SK-N-MC (cell line): ENCODE measurements at regions not wholly inside any gene's neighbourhood (a gene's known extent, or its start where the extent isn't known, plus 50 kb on each side); places are given as distances from the start of the nearest gene placed in this dataset.
A peak's percentile ranks its signal among the peaks of the same experiment; 100 is the strongest.

Experiments used
- DNase-seq: peaks from one replicate; pipeline ENCODE4 v3.0.0-alpha.2; 2011; ENCODE audit warnings: low read depth, low spot score
- H3K27ac ChIP-seq: fragments of 200-600 bp; sonication (generic); 2 replicates; pipeline ENCODE4 v1.5.1; 2016; ENCODE audit warnings: mixed run types
- H3K36me3 ChIP-seq: fragments of 200-600 bp; sonication (generic); 2 replicates; pipeline ENCODE4 v1.6.1; 2017; ENCODE audit warnings: antibody characterized with exemption, low read length, mixed read lengths; ENCODE audit not compliant: insufficient read depth
- H3K4me3 ChIP-seq: fragments of 200-600 bp; sonication (generic); 2 replicates; pipeline ENCODE4 v1.5.1; 2016
- H3K9ac ChIP-seq: fragments of 200-600 bp; sonication (generic); 2 replicates; pipeline ENCODE4 v1.8.0; 2017; ENCODE audit warnings: mixed run types, mixed read lengths; ENCODE audit not compliant: insufficient read length
- H3K9me3 ChIP-seq: fragments of 200-600 bp; sonication (generic); 2 replicates; pipeline ENCODE4 v1.6.1; 2017; ENCODE audit warnings: low read depth, mild to moderate bottlenecking, antibody characterized with exemption, low read length, moderate library complexity, mixed read lengths
- EZH2 ChIP-seq: fragments of 200-600 bp; sonication (generic); IDR thresholded peaks from one replicate; pipeline ENCODE4 v1.6.1; 2017; ENCODE audit warnings: antibody characterized with exemption
- FOXP2 ChIP-seq: optimal IDR thresholded peaks from 2 replicates; pipeline ENCODE3; 2011; ENCODE audit warnings: mild to moderate bottlenecking, moderate library complexity; ENCODE audit not compliant: insufficient read depth; ENCODE audit errors: extremely low read length, control extremely low read depth
- POLR2AphosphoS5 ChIP-seq: IDR thresholded peaks from 2 replicates; pipeline ENCODE4 v1.6.1; 2012; ENCODE audit warnings: mild to moderate bottlenecking, low read depth, low read length, borderline replicate concordance

- no peaks in the 10 kb centered on the region for H3K36me3 ChIP-seq
- peak overlapping the region; percentile 34 for H3K9ac ChIP-seq
- no peak for DNase-seq
- no peaks in the 10 kb centered on the region for H3K9me3 ChIP-seq
- TF ChIP-seq EZH2, result no peak
- TF ChIP-seq FOXP2, result no peak
- no peak for TF ChIP-seq POLR2AphosphoS5
- H3K4me3 ChIP-seq, result no peak overlapping the region
- H3K27ac ChIP-seq, result peak overlapping the region; percentile 60
Observed at GRCh38 chr6:146914489-146915483, 289.4 kb upstream of the STXBP5 start.

- Histone ChIP-seq H3K36me3 (no peaks in the 10 kb centered on the region), H3K9ac (no peak overlapping the region), H3K27ac (no peak overlapping the region), H3K9me3 (no peaks in the 10 kb centered on the region), H3K4me3 (no peak overlapping the region)
- no peak for TF ChIP-seq EZH2
- no peak for TF ChIP-seq FOXP2
- no peak for TF ChIP-seq POLR2AphosphoS5
- no peak for DNase-seq
Observed at GRCh38 chr6:146915671-146916127, 288.5 kb upstream of the STXBP5 start.

DNA sequence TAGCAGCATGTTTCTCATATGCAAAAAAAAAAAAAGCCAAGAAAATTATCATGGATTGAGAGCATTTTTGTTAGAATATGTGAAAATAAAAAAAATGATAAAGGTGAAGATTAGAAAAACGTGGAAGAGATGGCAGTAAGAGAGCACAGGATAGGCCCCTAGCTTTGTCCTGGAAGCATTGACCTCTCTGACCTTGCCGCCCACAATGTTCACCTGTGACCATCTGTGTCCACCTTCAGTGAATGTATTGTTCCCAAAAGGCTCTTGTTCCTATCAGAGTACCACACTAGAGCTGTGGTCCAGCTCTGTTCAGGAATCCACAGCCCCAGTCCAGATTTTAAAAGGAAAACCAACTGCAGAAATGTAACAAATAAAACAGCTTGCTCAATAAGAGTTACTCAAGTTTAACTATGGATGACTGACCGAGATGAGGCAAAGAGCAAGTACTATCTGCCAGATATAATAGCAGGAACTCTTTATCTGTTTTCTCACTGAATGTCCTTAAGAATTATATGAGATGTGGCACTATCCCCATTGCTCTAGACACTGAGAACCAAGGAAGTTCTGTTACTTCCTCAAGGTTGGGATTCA, 287.7 kb upstream of the STXBP5 start:
- H3K36me3 ChIP-seq, result no peaks in the 10 kb centered on the region
- DNase-seq, result no peak
- no peaks in the 10 kb centered on the region for H3K9me3 ChIP-seq
- no peak overlapping the region for H3K4me3 ChIP-seq
- no peak overlapping the region for H3K9ac ChIP-seq
- no peak overlapping the region for H3K27ac ChIP-seq
- no peak for TF ChIP-seq EZH2
- no peak for TF ChIP-seq FOXP2
- no peak for TF ChIP-seq POLR2AphosphoS5

DNA sequence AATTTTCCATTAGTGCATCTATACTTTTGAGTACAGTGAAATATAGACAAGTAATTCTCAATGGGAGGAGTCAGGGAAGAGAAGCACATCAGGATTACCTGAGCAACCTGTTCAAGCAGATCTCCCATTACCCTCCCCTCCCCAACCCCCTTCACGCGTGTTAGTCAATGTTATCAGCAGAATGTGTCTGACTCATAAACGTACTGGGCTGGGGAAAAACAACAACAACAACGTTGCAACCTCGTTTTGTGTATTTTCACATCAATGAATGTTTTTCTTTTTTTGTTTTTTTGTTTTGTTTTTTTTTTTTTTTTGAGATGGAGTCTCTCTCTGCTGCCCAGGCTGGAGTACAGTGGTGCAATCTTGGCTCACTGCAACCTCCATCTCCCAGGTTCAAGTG, 287.0 kb upstream of the STXBP5 start:
- DNase-seq, result no peak
- no peaks in the 10 kb centered on the region for H3K36me3 ChIP-seq
- H3K9me3 ChIP-seq, result no peaks in the 10 kb centered on the region
- no peak overlapping the region for H3K9ac ChIP-seq
- no peak for TF ChIP-seq FOXP2
- no peak for TF ChIP-seq EZH2
- TF ChIP-seq POLR2AphosphoS5, result no peak
- H3K4me3 ChIP-seq, result no peak overlapping the region
- H3K27ac ChIP-seq, result no peak overlapping the region

DNA sequence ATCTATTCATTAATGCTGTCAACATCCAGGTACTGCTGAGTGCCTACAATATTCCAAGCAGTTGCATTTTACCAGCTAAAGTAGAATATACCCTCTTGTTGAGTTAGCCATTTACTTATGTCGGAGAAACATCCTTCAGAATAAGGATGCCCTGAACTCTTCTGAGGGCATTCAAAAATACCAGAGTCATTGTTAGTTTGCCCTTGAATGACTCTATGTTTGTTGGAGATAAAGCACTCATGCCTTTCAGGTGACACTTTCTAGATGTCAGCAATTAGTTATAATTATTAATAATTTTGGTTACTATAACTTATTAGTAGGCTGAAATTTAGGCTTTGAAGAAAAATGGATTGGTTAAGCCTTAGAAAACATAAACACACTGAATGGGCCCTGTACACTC, 286.2 kb upstream of the STXBP5 start:
- Histone ChIP-seq H3K36me3 (no peaks in the 10 kb centered on the region), H3K9me3 (no peaks in the 10 kb centered on the region), H3K9ac (no peak overlapping the region), H3K27ac (no peak overlapping the region), H3K4me3 (no peak overlapping the region)
- TF ChIP-seq FOXP2, result no peak
- TF ChIP-seq POLR2AphosphoS5, result no peak
- TF ChIP-seq EZH2, result no peak
- DNase-seq, result no peak

DNA sequence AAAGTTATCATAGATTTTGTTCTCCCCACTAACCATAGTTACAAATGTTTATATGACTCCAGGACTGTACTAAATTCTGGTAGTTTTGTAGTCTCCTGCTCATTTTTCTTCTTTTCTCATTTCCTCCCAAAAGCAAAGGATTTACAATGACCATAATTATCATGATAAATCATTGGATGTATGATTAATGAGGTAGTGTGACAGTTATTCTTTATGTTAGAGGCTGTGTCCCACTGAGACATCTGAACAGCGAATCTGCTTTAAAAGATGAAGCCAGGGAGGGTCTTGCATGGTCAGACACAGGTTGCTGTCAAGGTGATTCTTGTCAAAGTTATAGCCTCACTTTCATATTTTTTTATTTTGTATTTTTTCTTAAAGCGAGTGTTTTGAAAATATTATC, 285.2 kb upstream of the STXBP5 start:
- Histone ChIP-seq H3K9ac (no peak overlapping the region), H3K4me3 (no peak overlapping the region), H3K9me3 (no peaks in the 10 kb centered on the region), H3K36me3 (no peaks in the 10 kb centered on the region), H3K27ac (no peak overlapping the region)
- TF ChIP-seq POLR2AphosphoS5, result no peak
- TF ChIP-seq FOXP2, result no peak
- no peak for TF ChIP-seq EZH2
- DNase-seq, result no peak

DNA sequence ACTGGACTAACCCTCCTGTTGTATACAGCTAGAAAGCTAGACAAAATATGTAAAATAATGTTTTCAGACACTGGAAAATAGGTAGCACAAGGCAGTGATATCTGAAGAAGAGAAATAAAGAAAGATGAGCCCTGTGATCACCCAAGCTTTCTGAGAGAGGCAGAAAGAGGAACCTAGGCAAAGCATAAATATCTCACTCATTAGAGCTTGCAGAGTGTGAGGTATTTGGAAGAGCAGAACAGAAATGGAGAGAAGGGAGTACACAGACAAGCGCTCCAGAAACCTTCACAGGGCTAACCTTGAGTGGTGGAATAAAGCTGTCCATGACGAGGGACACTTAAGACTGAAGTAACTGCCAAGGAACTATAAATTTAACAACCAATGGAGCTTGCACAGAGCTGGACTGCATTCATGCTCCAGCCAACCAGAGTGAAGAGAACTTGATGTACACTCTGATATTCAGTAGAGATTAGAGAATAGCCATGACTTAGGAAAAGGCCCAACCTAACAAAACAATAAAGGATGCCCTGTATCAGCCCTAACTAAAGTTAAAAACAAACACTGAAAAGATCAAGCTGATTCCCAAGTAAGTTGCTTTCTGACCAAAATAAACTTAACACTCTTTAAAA, 280.9 kb upstream of the STXBP5 start:
- Histone ChIP-seq H3K27ac (no peak overlapping the region), H3K36me3 (no peaks in the 10 kb centered on the region), H3K9me3 (no peaks in the 10 kb centered on the region), H3K4me3 (no peak overlapping the region), H3K9ac (no peak overlapping the region)
- TF ChIP-seq POLR2AphosphoS5, result no peak
- TF ChIP-seq EZH2, result no peak
- TF ChIP-seq FOXP2, result no peak
- DNase-seq, result no peak

GRCh38 chr6:146925846-146926245, 278.4 kb upstream of the STXBP5 start:
- no peak for DNase-seq
- Histone ChIP-seq H3K4me3 (no peak overlapping the region), H3K36me3 (no peaks in the 10 kb centered on the region), H3K9me3 (no peaks in the 10 kb centered on the region), H3K9ac (no peak overlapping the region), H3K27ac (no peak overlapping the region)
- TF ChIP-seq FOXP2 (no peak), POLR2AphosphoS5 (no peak), EZH2 (no peak)
